Islet precursor cell (in vitro differentiated cells): ENCODE measurements at regions not wholly inside any gene's neighbourhood (a gene's known extent, or its start where the extent isn't known, plus 50 kb on each side); places are given as distances from the start of the nearest gene placed in this dataset.

Source experiments
- DNase-seq: peaks from one replicate; pipeline ENCODE4 v3.0.0-alpha.2; 2018

GRCh38 chr5:175808711-175809110, 62.7 kb upstream of the CPLX2 start:
- DNase-seq, result no peak

GRCh38 chr5:175809531-175810121, 61.8 kb upstream of the CPLX2 start:
- DNase-seq, result peak; percentile 90

- DNase-seq, result no peak
Measured at GRCh38 chr5:175810457-175810856, 60.9 kb upstream of the CPLX2 start.

- no peak for DNase-seq
Measured at GRCh38 chr5:175811589-175811988, 59.8 kb upstream of the CPLX2 start.

- no peak for DNase-seq
Measured at GRCh38 chr5:175813943-175814630, 57.3 kb upstream of the CPLX2 start.

- DNase-seq, result peak; percentile 63
Measured at GRCh38 chr5:175814691-175815090, 56.7 kb upstream of the CPLX2 start.

GRCh38 chr5:175815126-175815913, 56.1 kb upstream of the CPLX2 start:
- DNase-seq, result no peak

- no peak for DNase-seq
Measured at GRCh38 chr5:175816348-175816747, 55.0 kb upstream of the CPLX2 start.

- no peak for DNase-seq
Measured at GRCh38 chr5:175819090-175819425, 52.3 kb upstream of the CPLX2 start.

- no peak for DNase-seq
Measured at GRCh38 chr5:175820230-175820629, 51.1 kb upstream of the CPLX2 start.
